Stimulated activated CD4-positive, alpha-beta T cell treated with anti-CD3 and anti-CD28 coated beads, Interleukin-15, amount 100 ng/mL, for 48 hours (primary cell): ENCODE measurements at regions not wholly inside any gene's neighbourhood (a gene's known extent, or its start where the extent isn't known, plus 50 kb on each side); places are given as distances from the start of the nearest gene placed in this dataset.
"Not testable (repeated sequence)": the region's sequence is repeated elsewhere in the genome, so short reads cannot be mapped to it uniquely, and the experiment has no call there.

Source experiments
- DNase-seq, 2 donors: peaks; one replicate each; pipeline ENCODE4 v3.0.0-alpha.2; 2020; ENCODE audit warnings: low read depth in 2 of 2

DNA sequence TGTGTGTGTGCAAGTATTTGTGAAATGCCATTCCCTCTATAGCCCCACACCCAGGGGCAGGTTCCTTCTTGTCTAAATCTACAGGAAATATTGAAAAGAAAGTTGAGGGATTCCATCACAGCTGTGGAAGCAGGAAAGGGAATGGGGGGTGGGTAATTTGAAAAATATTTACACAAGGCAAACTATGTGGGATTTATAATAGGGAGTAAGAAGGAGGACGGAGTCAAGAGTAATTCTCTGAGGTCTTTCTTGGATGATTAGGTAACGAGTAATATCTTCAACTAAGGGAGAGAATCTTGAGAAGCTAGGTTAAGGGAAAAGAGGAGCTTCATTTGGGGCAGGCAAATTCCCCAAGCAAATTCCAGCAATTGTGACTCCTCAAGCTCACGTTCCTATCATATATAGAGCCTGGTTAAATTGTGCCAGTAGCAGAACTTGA lies 113.5 kb upstream of the SGK1 start:
- DNase-seq: no peak

DNA sequence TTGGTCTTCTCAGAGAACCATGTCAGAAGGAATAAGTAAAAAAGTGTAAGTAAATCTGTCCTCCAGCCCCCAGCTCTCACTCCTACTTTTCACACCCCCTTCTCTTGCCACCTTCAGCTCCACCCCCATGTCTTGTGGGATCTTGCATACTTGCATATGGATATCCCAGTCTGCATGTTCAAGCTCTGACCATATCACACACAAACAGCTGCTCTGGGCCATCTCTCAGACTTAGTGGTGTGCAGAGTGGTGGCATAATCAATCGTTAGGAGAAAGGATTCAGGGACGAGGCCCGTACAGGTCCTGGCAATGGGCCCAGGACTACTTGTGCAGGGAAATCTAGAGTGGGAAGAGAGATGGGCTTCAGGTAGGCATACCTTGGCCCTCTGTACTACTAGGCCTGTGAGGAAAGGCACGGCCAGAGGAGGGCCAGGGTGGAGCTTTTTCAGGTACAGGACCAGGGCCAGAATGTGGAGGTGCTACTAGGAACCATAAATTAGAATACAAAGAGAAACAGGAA lies 112.0 kb upstream of the SGK1 start:
- DNase-seq: no peak

DNA sequence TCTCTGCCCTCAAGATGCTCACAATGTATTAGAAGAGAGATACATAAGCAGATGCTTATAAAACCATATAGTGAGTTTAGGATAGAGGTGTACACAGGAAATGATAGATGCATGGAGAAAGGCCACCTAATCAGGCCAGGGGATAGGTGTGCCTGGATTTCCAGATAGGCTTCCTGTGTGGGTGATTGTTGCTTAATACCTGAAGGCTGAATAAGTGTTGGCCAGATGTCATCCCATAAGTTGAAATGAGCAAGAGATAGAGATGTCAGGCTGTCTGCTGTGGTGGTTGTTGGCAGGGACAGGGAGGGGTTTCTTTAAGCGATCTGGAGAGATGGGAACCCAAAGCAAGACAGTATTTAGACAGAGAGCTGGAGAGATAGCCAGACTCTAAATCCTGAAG lies 109.8 kb upstream of the SGK1 start:
- DNase-seq: no peak

DNA sequence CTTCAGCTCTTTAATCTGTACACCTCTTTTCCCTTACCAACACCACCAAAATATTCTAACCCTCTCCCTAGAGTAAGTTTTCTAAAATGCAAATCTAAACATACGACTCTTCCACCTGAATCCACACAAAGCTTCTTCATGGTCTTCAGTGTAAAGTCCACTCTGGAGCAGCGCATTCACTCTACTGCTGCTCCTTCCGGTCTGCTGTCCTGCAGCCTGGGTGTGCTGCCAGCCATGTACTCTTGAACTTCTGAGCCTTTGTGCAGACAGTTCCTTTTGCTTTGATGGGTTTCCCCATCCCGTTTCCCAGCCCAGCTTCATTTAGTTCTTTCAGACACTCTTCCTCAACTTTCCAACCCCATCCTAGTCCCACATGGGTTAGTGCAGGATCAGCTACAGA lies 108.7 kb upstream of the SGK1 start:
- no peak for DNase-seq

DNA sequence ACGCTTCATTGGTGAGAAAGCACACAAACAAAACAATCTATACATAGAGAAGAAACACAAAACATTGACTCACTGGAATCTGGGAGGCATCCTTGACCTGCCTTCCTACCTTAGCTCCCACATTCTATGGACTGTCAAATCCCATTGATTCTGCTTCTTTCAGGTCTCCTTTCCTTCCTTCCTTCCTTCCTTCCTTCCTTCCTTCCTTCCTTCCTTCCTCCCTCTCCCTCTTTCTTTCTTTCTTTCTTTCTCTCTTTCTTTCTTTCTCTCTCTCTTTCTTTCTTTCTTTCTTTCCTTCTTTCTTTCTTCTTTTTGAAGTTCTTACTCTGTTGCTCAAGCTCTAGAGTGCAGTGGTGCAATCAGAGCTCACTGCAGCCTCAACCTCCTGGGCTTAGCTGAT lies 108.0 kb upstream of the SGK1 start:
- not testable (repeated sequence) for DNase-seq

DNA sequence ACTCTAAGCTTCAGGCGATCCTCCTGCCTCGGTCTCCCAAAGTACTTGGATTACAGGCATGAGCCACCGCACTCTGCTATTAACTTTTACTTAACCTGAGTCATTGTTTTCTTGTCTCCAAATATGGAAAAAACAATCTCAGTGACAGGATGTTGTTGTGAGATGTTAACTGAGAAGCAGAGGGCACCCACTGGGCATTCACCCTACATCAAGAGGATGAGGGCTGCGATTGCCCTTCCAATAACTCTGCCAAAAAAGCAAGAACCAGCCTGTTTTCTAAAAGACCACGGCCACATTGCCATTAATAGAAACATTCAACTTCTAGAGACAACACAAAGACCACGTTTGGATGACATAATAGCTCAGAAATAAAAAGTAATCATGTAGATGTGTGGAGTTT lies 107.6 kb upstream of the SGK1 start:
- DNase-seq: no peak

DNA sequence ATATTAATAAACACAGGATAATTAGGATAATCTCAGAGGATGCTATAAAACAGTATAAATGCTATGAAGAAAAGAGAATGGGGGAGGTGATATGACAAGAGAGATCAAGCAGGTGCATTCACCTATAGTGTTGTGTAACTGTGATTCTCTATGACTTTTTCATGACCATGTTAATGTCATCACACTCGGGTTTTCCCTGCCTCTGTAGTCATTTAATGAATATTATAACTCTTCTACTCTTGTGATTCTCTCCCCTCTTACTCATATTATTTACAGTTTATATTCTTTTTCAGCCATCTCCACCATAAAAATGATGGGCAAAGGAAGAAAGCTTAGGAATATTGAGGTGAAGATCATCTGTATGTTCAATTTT lies 106.9 kb upstream of the SGK1 start:
- no peak for DNase-seq

DNA sequence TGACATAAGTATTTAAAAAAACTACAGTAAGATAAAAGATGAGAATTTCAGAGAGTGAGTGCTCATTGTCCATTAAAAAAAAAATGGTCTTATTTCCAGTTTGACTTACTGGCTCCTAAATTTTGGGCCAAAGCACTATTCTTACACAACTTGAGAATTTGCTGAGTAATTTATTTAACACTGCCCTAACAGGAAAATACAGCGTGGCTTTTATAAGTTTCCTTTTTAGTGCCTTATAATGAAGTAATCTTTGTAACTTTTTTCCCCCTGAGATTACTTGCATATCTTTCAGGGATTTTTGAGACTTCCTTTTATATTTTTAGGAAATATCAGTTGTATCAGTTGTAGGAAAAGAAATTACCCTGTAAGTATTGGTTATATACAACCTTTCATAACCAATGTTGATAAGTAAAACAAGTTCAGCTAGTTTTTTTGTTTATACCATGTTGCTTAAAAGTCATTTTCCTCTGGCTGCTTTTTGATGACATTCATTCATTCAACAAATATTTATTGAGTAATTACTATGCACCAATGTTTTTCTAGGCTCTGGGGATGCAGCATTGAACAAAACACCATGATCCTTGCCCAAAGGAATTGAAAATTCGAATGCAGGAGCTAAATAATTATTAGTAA lies 106.4 kb upstream of the SGK1 start:
- no peak for DNase-seq

DNA sequence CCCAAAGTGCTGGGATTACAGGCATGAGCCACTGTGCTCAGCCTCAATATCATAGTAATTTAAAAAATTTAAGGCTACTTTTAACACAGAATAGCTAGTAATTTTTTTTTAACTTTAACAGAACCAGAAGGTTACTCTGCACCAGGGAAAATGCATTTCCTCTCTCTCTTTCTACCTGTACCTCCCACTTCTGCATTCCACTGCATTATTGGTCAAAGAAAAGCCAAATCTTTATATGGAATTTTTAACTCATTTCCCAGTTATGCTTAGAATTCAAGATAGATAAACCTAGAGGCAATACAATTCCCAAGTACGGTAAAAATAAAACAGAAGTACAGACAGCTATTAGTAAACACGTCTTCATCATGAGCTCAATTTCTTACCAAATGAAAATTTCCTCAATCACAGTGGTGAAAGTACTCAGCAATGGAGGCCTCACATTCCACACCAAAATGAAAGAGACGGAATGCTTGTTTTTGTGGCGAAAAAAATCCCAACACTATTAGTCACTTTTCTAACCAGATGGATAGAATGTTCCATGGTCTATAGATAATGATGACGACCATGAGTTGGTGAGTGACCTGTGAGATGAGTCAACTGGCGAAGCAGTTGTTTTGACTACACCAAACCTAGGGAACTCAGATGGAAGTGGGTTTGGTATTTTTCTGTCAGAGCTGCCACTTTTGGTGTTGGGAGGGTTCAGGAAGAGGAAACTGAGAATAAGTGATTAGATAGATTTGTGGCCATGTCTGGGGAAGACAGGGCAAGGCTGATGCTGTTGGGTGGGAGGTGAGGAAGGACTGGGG lies 104.7 kb upstream of the SGK1 start:
- DNase-seq: no peak

DNA sequence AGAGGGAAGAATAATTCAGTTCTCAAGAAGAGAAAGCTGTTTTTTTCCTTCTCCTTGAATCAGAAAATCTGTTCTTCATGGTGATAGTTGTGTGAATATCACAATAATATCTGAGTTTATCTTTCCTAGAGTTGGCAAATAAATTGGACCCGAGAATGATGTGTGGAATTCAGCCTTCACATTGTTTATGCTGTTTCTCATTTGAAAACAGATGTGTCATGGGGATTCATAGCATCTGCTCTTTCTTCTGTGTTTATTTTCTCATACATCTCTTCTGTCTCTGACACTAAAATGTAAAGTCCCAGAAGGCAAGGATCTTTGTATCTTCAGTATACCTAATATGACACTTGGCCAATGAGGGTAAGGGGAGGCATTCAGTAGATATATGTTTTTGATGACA lies 103.6 kb upstream of the SGK1 start:
- DNase-seq: no peak

DNA sequence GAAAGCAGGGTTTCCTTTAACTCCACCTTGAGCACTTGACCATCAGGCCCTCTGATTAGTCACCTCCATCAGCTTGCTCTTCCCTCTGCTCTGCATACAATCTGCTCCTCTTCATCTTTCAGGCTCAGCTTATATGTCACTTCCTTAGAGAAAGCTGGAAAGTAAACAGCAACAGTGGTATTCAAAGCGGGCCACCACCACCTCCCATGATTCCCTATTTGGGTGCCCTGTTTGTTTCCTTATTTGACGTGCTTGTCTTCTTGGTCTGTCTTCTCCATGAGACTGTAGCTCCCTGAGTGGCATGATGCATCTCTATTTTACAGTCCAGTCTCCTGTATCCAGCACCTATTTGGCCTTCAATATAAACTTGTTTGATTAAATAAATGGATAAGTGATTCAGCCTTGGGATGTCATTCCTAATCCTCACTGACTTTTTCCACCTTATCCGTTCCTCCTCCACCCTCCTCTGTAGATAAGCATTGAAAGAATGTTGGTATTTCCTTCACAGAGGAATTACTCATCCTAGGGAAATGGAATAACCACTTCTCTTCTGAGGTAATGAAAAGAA lies 102.8 kb upstream of the SGK1 start:
- DNase-seq: no peak

DNA sequence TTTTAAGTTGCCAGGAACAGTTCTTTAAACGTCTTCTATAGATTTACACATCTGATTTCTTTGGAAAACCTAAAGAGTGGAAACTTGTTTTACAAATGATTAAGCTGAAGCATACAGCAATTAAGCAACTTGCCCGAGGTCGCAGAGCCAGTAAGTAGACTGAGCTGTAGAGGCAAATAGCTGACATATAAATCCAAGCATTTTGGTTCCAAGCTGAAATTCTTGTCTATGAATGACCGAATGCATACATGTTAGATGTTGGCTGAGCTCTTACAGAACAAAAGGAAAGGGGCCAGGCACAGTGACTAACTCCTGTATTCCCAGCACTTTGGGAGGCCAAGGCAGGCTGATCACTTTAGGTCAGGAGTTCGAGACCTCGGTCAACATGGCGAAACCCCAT lies 101.8 kb upstream of the SGK1 start:
- DNase-seq: no peak

DNA sequence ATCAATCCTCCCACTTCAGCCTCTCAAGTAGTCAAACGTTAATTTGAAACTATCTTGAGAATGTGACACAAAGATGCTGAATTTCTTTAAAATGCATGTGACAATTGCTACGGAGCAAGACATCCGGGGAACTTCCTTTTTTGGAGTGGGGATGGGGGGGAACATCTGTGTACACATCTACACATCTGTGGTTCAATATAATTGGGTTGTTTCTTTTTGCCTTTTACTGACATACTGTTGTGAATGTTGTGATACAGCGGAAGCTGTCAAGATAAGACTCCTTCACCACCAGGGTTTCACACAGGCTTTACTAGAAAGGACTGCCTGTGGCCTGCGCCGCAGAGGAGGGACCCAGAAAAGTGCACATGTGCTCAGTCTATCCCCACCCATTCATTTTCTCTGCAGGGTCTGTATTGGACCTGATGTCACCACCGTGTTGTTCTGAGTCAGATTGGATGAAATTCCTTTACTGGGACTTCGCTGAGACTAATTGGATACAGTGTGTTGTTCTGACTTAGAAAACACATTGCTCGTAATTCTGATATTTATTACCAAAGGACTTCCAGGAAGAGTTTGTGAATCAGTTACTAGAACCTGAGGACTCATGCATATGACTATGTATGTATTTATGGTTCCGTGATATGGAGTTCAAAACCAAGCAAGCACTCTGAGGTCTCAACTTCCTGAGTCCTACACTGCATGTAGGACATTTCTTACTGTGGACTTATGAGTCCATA lies 98.7 kb upstream of the SGK1 start:
- DNase-seq: no peak

DNA sequence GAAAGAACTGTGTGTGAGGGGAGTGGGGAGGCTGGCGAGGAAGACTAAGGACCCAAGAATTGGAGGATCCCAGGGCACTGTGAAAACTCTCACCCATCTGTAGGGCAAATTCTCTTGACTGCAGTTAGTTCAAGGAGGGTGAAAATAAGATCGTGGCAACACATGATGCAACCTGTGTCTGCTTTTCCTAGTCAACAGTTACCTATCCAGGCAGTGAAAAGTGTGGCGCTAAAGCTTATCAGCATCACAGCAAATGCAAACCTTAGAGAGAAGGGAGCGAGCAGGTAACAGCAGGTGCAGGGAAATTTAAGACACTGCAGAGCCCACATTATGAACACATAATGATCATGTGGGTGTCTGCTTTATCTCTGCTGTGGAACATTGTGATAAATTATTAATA lies 97.7 kb upstream of the SGK1 start:
- DNase-seq: no peak

DNA sequence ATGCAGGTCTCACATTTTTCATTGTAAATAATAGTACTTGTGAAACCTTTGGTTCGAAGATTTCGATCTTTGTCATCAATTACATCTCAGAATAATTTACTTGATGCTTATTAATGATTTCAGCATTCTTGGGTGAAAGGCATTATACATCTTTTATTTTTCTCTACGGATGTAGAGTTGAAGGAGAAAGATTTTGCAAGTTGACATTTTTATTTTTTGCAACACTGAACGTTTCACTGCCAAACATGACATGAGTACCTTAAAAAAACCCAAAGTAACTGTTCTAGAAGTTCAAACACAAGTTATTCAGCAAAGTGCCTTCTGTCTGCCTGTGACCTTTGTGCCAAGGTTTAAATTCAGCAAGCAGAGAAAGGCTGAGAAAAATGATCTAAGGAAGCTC lies 97.3 kb upstream of the SGK1 start:
- DNase-seq: no peak

DNA sequence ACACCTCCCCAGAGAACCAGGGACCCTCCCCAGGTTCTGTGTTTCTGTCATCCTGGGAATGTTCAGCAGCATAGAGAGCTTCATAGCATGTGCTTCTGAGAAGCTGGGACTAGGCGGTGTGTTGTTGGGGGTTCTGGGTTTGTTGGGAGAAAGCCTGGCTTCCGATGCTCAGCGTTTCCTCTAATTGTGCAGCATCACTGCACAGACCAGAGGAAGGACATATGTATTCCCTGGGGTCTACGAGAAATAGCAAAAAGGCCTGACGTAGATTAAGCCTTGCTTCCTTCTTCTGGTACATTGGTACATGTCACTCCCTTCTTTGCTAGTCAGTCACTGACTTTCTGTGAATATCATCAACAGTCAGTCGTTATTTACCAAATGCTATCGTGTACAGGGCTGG lies 96.9 kb upstream of the SGK1 start:
- DNase-seq: no peak

DNA sequence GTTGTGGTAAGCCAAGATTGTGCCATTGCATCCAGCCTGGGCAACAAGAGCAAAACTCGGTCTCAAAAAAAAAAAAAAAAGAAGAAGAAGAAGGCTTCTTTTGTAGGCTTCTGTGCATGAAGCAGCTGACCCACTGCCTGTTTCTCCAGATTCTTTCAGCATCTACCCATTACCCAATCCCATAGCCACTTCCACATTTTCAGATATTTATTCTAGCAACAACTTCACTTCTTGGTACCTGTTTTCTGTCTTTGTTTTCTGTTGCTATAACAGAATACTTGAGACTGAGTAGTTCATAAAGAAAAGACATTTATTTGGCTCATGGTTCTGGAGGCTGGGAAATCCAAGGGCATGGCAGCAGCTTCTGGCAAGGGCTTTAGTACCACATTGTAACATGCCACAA lies 95.3 kb upstream of the SGK1 start:
- no peak for DNase-seq

DNA sequence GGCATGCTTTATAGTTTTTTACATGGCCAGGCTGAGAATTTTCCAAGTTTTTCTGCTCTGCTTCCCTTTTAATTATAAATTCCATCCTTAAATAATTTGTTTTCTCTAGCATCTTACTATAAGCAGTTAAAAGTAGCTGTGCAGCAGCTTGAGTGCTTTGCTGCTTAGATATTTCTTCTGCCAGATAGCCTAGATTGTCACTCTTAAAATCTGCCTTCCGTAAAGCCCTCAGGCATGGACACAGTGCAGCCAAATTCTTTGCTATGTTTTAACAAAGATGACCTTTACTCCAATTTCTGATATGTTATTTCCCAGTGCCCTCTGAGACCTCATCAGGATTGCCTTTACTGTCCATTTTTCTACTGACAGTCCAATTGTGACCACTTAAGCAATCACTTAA lies 92.6 kb upstream of the SGK1 start:
- DNase-seq: no peak

DNA sequence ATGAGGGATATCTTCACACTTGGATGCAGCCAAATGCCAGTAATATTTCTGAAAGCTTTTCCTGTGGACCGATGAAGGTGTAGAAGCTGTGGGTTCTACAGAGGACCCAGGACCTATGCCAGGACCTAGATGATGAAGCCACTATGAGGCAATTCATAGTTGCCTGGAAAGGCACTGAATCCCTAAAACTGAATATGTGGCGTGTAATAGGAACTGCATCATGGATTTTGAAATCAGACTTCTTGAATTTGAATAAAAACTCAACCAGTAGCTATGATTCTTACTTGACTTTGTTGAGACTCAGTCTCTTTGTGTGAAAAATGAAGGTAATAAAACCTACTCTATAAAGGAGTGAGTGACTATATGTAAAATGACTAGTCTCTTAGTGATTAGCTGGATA lies 89.9 kb upstream of the SGK1 start:
- no peak for DNase-seq

DNA sequence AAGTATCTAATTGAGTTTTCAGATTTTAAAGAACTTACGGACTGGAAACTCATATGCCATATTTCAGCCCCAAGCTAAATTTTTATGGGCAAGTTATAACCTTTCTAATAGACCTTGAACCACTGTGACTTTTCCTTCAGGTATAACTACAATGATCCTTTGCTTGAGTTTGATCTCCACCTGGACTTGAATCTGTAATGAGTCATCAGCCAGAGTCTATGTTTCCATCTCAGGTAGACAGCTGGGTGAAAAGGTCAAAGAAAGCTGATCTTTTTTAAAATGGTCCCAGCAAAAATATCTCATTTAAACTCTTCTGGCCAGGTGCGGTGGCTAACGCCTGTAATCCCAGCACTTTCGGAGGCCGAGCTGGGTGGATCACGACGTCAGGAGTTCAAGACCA lies 88.4 kb upstream of the SGK1 start:
- DNase-seq: no peak

DNA sequence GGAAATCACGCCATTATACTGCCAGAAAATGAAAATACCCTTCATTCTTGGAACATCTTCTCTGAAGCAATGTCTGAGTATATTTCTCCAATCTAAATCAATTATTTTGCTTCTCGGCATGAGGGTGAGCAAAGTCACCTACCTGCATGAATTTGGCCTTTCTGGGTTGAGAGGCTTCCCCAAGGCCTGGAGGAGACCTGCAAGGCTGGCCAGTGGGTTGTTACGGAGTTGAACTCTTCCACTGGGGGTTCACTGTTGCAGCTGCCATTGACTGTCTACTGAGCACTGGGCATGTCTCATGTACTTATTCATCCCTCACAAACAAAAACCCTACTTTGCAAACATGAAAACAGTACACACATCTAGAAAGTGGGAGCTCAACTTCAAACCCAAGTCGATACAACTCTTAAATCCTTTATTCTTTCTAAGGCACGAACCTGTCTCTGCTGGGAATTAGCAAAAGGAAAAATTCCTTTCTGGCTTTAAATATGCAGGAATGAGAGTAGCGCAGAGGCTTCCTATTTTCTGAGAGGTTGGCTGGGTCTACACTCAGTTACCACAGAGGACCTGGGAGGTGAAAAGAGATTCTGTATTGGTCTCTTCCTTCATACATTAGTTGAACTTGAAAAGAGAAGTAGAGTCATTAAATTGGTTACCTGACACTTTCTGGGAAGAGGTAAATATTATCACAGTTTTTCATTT lies 87.6 kb upstream of the SGK1 start:
- no peak for DNase-seq

DNA sequence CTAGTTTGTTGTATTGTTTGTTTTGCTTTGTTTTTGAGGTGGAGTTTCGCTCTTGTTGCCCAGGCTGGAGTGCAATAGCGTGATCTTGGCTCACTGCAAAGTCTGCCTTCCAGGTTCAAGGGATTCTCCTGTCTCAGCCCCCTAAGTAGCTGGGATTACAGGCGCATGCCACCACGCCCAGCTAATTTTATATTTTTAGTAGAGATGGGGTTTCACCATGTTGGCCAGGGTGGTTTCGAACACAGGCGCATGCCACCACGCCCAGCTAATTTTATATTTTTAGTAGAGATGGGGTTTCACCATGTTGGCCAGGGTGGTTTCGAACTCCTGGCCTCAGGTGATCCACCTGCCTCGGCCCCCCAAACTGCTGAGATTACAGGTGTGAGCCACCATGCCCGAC lies 85.4 kb upstream of the SGK1 start:
- not testable (repeated sequence) for DNase-seq
